Aorta (tissue), 5 donors: ENCODE measurements at regions not wholly inside any gene's neighbourhood (a gene's known extent, or its start where the extent isn't known, plus 50 kb on each side); places are given as distances from the start of the nearest gene placed in this dataset.

Experiments used
- ATAC-seq: fragments of 200-7000 bp; cut with Tn5 transposase; one replicate; pipeline ENCODE4 v1.9.1; 2022; ENCODE audit warnings: moderate library complexity; ENCODE audit not compliant: low FRiP score
- DNase-seq, 2 donors: peaks; one replicate each; pipeline ENCODE4 v3.0.0-alpha.2; 2020
- H3K27ac ChIP-seq, 2 donors: one replicate each; pipeline ENCODE4 v1.5.1; 2013; ENCODE audit warnings: low read length in 2 of 2, mild to moderate bottlenecking in 2 of 2, moderate library complexity in 2 of 2, control low read depth in 1 of 2, inconsistent platforms in 1 of 2, low read depth in 1 of 2
- H3K27me3 ChIP-seq, 2 donors: one replicate each; pipeline ENCODE4 v1.6.1; 2013; ENCODE audit warnings: control low read depth in 1 of 2, low read length in 1 of 2, mild to moderate bottlenecking in 1 of 2, moderate library complexity in 1 of 2; ENCODE audit not compliant: insufficient read depth in 2 of 2, control insufficient read depth in 1 of 2
- H3K36me3 ChIP-seq, 2 donors: one replicate each; pipeline ENCODE4 v1.6.1; 2013; ENCODE audit warnings: control low read depth in 1 of 2, low read length in 1 of 2, mild to moderate bottlenecking in 1 of 2; ENCODE audit not compliant: insufficient read depth in 2 of 2, control insufficient read depth in 1 of 2
- H3K4me1 ChIP-seq, 2 donors: one replicate each; pipeline ENCODE4 v1.6.1; 2013; ENCODE audit warnings: low read length in 2 of 2, control low read depth in 1 of 2, mild to moderate bottlenecking in 1 of 2, moderate library complexity in 1 of 2; ENCODE audit not compliant: insufficient read depth in 2 of 2, control insufficient read depth in 1 of 2
- H3K4me3 ChIP-seq, 2 donors: one replicate each; pipeline ENCODE4 v1.5.1; 2013; ENCODE audit warnings: low read length in 2 of 2, control low read depth in 1 of 2, mild to moderate bottlenecking in 1 of 2
- H3K9me3 ChIP-seq: one replicate; pipeline ENCODE4 v1.6.1; 2013; ENCODE audit warnings: mild to moderate bottlenecking, low read length; ENCODE audit not compliant: control insufficient read depth
- WGBS, 2 donors: extraction: QIAGEN DNeasy Blood & Tissue Kit; methylation state at CpG; one replicate each; pipeline ENCODE4 v1.1.7; 2013; 5-methylcytosine and 5-hydroxymethylcytosine counted together
- intact Hi-C, 2 donors: fragments of 100-400 bp; cut with DNase I; formaldehyde crosslinking; loops; one replicate each; pipeline versions ENCODE4 v1.14.2 to v1.15.0; 2022
- donor health status: healthy with polysubstance abuse.
- donor health status: Bipolar disorder and iron deficiency.
- donor health status: DM: no; HTN: no; CAD: no.
- donor health status: DM: no; HTN: no; CAD: no.
- donor health status: DM: yes; HTN: yes; CAD: no.

DNA sequence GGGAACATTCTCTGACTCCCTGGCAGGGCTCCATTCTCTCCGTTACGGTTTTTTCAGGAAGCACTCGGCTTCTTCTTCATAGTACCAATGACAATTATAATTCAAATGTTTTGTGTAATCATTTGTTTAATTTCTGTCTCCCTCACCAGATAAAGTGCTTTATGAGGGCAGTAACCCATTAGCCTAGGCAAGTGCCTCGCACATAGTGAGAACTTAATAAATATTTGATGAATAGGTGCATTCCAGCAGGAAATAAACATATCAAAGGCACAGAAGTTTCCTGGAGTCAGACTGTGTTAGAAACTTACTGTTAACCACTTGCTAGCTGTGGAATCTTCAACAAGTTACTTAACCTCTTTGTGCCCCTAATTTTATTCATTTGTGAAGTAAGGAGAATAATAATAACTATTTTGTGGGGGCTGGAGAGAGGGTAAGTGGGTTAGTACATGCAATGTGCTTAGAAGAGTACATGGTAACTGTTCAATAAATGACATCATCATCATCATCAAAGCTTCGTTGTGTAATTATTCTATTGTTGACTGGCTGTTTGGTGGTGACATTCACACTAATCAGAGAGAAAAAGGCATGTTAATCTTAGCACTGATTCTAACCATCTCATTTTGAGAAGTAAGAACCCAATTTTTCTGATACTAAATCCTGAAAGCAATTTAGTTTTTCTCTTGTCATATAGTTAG, 352.3 kb downstream of the INSIG2 start:
- Histone ChIP-seq H3K27me3 (peaks cover 0 to 2% of the 10 kb centered on the region in 2 donors), H3K4me3 (no peak overlapping the region), H3K27ac (no peak overlapping the region), H3K36me3 (no peaks in the 10 kb centered on the region), H3K9me3 (peaks cover 1% of the 10 kb centered on the region), H3K4me1 (no peaks in the 10 kb centered on the region)
- intact Hi-C loops: no loop called here
- no peak for ATAC-seq
- no peak for DNase-seq
- 39 to 44% methylated on average over 5 of the region's 5 CpGs for WGBS, 2 donors

DNA sequence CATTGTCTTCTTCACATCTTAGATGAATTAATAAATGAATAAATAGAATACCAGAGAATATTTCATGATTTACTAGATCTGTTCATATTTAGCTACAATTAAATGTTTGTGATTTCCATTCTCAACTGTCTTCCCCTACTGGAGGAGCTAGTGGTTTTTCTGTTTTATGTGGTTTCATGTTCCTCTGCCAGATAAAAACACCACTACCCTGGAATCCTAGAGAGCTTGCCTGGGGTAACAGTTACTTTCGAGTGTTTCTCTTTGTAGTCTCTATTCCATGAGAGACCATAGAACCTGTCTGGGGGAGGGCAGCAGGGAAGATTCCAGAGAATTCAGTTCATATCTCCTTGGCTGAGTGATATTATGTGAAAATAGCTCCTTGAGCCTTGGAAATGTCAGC, 349.2 kb downstream of the INSIG2 start:
- Histone ChIP-seq H3K4me1 (no peaks in the 10 kb centered on the region), H3K27ac (no peak overlapping the region), H3K9me3 (peaks cover 1% of the 10 kb centered on the region), H3K4me3 (no peak overlapping the region), H3K36me3 (no peaks in the 10 kb centered on the region), H3K27me3 (peaks cover 0 to 2% of the 10 kb centered on the region in 2 donors)
- ATAC-seq (no peak), DNase-seq (no peak)
- intact Hi-C loops: no loop called here
- 70 to 78% methylated on average over 1 of the region's 1 CpG for WGBS, 2 donors

DNA sequence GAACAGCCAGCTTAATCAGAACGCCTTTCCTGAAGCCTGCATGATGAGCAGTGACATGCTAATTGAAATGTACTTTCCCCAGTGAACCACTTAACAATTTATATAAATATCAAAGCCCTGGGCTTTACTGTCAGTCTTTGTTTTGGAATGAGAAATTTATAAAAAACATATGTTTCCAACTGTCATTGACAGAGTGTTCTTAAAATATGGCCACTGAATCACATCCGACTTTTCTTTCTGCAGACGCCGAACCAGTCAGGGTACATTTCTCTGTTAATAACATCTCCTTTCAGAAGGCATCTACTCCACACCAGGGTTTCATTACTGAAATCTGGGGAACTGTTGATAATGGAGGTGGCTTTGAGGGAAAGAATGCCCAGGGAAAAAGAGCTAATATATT, 343.7 kb downstream of the INSIG2 start:
- Histone ChIP-seq H3K27ac (no peak overlapping the region), H3K4me1 (no peaks in the 10 kb centered on the region), H3K9me3 (no peaks in the 10 kb centered on the region), H3K36me3 (no peaks in the 10 kb centered on the region), H3K4me3 (no peak overlapping the region), H3K27me3 (peaks cover 0 to 4% of the 10 kb centered on the region in 2 donors)
- WGBS, 2 donors: 13 to 21% methylated on average over 4 of the region's 4 CpGs
- intact Hi-C loops: no loop called here
- ATAC-seq (no peak), DNase-seq (no peak)

DNA sequence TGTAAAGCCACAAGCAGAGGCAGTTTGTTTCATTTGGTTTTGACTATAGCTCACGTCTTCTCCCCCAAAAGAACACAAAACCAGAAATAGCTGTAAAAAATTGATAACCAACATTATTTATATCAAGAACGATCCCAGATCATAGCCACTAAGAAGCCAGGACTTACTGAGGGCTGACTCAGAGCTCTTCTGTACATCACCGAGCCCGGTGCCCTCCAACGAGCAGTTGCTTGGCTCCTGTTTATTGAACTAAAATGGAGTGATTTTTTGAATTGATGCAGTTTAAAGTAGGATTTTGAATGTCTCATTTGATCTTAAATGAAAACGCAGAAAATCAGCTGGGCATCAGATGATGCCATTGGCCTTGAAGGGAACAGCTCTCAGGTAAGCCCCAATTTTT, 343.3 kb downstream of the INSIG2 start:
- Histone ChIP-seq H3K4me1 (no peaks in the 10 kb centered on the region), H3K27ac (no peak overlapping the region), H3K36me3 (no peaks in the 10 kb centered on the region), H3K9me3 (no peaks in the 10 kb centered on the region), H3K27me3 (peaks cover 0 to 4% of the 10 kb centered on the region in 2 donors), H3K4me3 (no peak overlapping the region)
- no peak for ATAC-seq
- no peak for DNase-seq
- intact Hi-C loops: no loop called here
- 66 to 71% methylated on average over 6 of the region's 6 CpGs for WGBS, 2 donors

DNA sequence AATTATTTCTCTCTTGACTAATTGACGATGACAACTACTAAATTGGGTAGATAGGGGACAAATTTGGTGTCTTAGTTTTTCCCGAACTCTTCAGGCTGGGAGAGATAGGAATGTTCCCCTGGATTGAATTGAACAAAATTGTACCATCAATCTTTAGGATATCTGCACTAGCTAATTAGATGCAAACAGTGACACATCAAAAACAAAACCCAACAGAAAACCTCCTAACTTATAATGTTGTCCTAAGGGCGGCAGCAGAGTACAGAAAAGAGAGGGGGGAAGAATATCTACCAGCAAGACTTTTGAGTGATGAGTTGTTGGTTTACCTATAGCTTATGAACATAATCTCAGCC, 342.9 kb downstream of the INSIG2 start:
- Histone ChIP-seq H3K27me3 (peaks cover 0 to 4% of the 10 kb centered on the region in 2 donors), H3K36me3 (no peaks in the 10 kb centered on the region), H3K9me3 (no peaks in the 10 kb centered on the region), H3K27ac (no peak overlapping the region), H3K4me3 (no peak overlapping the region), H3K4me1 (no peaks in the 10 kb centered on the region)
- no peak for DNase-seq
- no peak for ATAC-seq
- 67 to 69% methylated on average over 3 of the region's 3 CpGs for WGBS, 2 donors
- intact Hi-C loops: no loop called here

DNA sequence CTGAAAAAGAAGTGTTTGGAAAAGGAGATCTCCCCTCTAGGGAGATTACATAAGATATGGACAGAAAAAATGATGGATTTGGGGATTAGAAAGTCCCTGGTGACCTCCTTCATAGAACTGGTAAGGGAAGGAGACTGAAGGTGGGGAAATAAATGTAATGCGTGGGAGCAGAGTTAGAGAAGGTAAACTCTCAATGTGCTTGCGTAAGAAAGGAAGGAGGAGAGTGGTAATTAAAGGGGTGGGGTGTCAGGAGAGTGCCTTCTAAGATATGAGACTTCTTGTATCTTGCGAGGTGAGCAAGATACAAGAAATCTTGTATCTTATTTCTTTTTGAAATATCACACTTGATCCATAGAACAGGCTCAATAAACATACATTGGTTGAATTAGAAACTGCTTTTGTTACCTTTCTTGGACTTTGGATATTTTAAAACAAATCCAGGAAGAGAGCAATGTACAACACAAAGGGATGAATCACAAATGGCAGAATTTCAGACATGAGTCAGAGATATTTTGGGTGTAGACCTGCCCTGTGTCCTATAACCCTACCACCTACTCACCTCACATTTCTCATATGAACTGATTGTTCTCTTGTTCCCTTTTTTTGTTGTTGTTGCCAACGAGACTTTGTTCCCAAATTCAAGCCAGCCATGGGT, 342.4 kb downstream of the INSIG2 start:
- H3K9me3 ChIP-seq: no peaks in the 10 kb centered on the region
- WGBS, 2 donors: 69 to 70% methylated on average over 4 of the region's 4 CpGs
- intact Hi-C loops: no loop called here
- no peak overlapping the region for H3K4me3 ChIP-seq
- peaks cover 0 to 4% of the 10 kb centered on the region in 2 donors for H3K27me3 ChIP-seq
- no peak for ATAC-seq
- no peak overlapping the region for H3K27ac ChIP-seq
- H3K36me3 ChIP-seq: no peaks in the 10 kb centered on the region
- no peaks in the 10 kb centered on the region for H3K4me1 ChIP-seq
- no peak for DNase-seq

DNA sequence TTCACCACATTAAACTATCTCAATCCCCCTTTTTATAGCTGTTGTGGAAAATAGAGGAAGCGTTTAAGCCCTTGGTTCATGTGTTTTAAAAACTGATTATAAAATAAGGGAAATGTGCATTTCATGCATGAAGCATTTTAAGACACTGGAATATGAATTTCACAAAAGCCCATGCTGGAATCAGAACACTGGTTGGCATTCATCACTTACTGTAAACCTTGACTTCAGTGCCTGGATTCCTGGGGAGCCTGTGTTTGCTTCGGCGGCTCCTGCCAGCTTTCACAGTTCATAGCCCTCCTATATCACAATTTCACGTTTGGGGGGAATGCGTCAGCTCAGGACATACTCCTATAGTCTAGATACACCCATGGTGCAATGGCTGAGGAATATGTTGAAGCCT, 336.9 kb downstream of the INSIG2 start:
- Histone ChIP-seq H3K4me1 (no peaks in the 10 kb centered on the region), H3K27me3 (peaks cover 0 to 2% of the 10 kb centered on the region in 2 donors), H3K9me3 (no peaks in the 10 kb centered on the region), H3K27ac (no peak overlapping the region), H3K36me3 (no peaks in the 10 kb centered on the region), H3K4me3 (no peak overlapping the region)
- DNase-seq: no peak
- WGBS, 2 donors: 50 to 61% methylated on average over 5 of the region's 5 CpGs
- no peak for ATAC-seq
- intact Hi-C loops: no loop called here

DNA sequence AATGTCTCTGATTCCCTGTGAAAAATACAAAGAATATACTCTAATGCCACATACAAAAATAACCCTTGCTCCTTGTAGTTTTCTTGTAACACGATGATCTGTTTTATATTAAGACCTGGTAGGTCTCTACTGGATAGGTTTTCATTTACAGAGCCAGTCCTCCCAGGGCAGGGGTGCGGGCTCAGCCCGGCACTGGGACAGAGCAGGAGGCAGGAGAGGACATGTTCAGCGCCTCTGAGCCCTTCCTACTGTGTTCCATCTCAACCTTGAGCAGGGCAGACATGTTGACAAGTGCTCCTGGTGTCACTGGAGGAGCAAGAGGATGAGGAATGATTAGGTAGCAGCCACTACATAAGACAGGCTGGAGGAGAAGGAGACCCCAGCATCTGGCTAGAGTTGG, 335.5 kb downstream of the INSIG2 start:
- H3K9me3 ChIP-seq: no peaks in the 10 kb centered on the region
- H3K4me1 ChIP-seq: no peaks in the 10 kb centered on the region
- intact Hi-C loops: no loop called here
- DNase-seq: no peak
- H3K36me3 ChIP-seq: no peaks in the 10 kb centered on the region
- WGBS, 2 donors: 72 to 77% methylated on average over 4 of the region's 4 CpGs
- no peaks in the 10 kb centered on the region for H3K27me3 ChIP-seq
- H3K27ac ChIP-seq: no peak overlapping the region
- ATAC-seq: no peak
- no peak overlapping the region for H3K4me3 ChIP-seq

DNA sequence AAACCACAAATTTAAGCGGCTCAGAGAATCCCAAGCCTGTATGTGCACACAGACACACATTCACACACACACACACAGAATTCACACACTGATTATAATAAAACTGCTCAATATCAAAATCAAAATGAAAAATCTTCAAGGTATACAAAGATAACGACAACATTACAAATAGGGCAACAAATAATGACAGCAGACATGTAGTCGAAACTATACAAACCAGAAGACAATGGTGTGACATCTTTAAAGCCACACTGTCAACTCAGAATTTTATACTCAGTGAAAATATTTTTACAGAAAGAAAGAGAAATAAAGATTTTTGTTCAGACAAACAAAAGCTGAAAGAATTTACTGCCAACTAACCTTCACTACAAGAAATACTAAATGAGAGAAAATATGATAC, 333.4 kb downstream of the INSIG2 start:
- Histone ChIP-seq H3K9me3 (no peaks in the 10 kb centered on the region), H3K27me3 (no peaks in the 10 kb centered on the region), H3K4me1 (no peaks in the 10 kb centered on the region), H3K4me3 (no peak overlapping the region), H3K36me3 (no peaks in the 10 kb centered on the region), H3K27ac (no peak overlapping the region)
- 88 to 90% methylated on average over 3 of the region's 3 CpGs for WGBS, 2 donors
- intact Hi-C loops: no loop called here
- DNase-seq (no peak), ATAC-seq (no peak)
